Endothelial cell of umbilical vein (primary cell): ENCODE measurements at regions not wholly inside any gene's neighbourhood (a gene's known extent, or its start where the extent isn't known, plus 50 kb on each side); places are given as distances from the start of the nearest gene placed in this dataset.

ENCODE experiments used
- BruUV-seq: library from RNA; stranded (reverse); fragments of 400-500 nt; replicated peaks from 2 replicates; lab custom pipeline; 2021; lab: Mats Ljungman, UMichigan
- CTCF ChIA-PET: fragments of 300-600, 350-600 bp; sonication (Branson Sonifier 250); formaldehyde crosslinking; loops from one replicate; lab custom pipeline; 2021; ENCODE audit warnings: antibody characterized with exemption, inconsistent platforms; lab: Charles Lee
- POLR2A ChIA-PET: fragments of 300-600, 350-600 bp; sonication (Branson Sonifier 250); formaldehyde crosslinking; loops from one replicate; lab custom pipeline; 2021; ENCODE audit warnings: antibody characterized with exemption, inconsistent platforms; lab: Charles Lee
- DNase-seq: peaks from one replicate; pipeline ENCODE4 v3.0.0-alpha.2; 2011; ENCODE audit warnings: low read depth, low spot score
- FAIRE-seq: peaks from 2 replicates; lab custom pipeline; 2011; peaks lifted over from hg19 to GRCh38; lab: Jason Lieb, UNC
- H2AFZ ChIP-seq: 2 replicates; pipeline ENCODE4 v1.6.0; 2012; ENCODE audit warnings: low read depth, low read length, control low read depth, inconsistent platforms
- H3K27ac ChIP-seq: 2 replicates; pipeline ENCODE4 v1.5.1; 2011; ENCODE audit warnings: low read depth, mild to moderate bottlenecking, control low read depth, low read length, moderate library complexity; ENCODE audit not compliant: insufficient read depth
- H3K27me3 ChIP-seq, 2 experiments: 2 replicates each; pipeline versions ENCODE4 v1.6.0 to v1.6.1; 2011; ENCODE audit warnings: low read length in 2 of 2, mixed read lengths in 1 of 2; ENCODE audit not compliant: control insufficient read depth in 2 of 2, insufficient read depth in 2 of 2
- H3K36me3 ChIP-seq, 2 experiments: 2 replicates in 1 of 2; 3 replicates in 1 of 2; pipeline ENCODE4 v1.5.1; 2011; ENCODE audit warnings: low read length in 2 of 2, mild to moderate bottlenecking in 1 of 2, moderate library complexity in 1 of 2; ENCODE audit not compliant: control insufficient read depth in 2 of 2, insufficient read depth in 2 of 2; ENCODE audit errors: extremely low read depth in 1 of 2
- H3K4me1 ChIP-seq: 3 replicates; pipeline ENCODE4 v1.5.1; 2011; ENCODE audit warnings: mild to moderate bottlenecking, low read length; ENCODE audit not compliant: control insufficient read depth, insufficient read depth; ENCODE audit errors: extremely low read depth
- H3K4me2 ChIP-seq: 2 replicates; pipeline ENCODE4 v1.6.1; 2011; ENCODE audit warnings: low read length, control low read depth, mixed read lengths; ENCODE audit not compliant: insufficient read depth
- H3K4me3 ChIP-seq, 3 experiments: fragments of 200-600 bp in 1 of 3; sonication (generic), shearing (Covaris generic) in 1 of 3; replicated peaks in 1 of 3; 2 replicates each; pipeline ENCODE4 v1.5.1; 2011 to 2016; ENCODE audit warnings: control low read depth in 3 of 3, low read length in 3 of 3, mild to moderate bottlenecking in 2 of 3, inconsistent platforms in 1 of 3, low read depth in 1 of 3, moderate library complexity in 1 of 3; ENCODE audit not compliant: insufficient read depth in 1 of 3
- H3K79me2 ChIP-seq: 2 replicates; pipeline ENCODE4 v1.6.0; 2012; ENCODE audit warnings: low read length, inconsistent platforms; ENCODE audit not compliant: control insufficient read depth, insufficient read depth
- H3K9ac ChIP-seq: replicated peaks from 2 replicates; pipeline ENCODE3; 2011; ENCODE audit warnings: low read length, control low read depth; ENCODE audit not compliant: insufficient read depth; ENCODE audit errors: extremely low read depth
- H3K9me1 ChIP-seq: replicated peaks from 3 replicates; pipeline ENCODE4 v1.6.0; 2011; ENCODE audit warnings: mild to moderate bottlenecking, low read length; ENCODE audit not compliant: control insufficient read depth, insufficient read depth; ENCODE audit errors: extremely low read depth
- H3K9me3 ChIP-seq: replicated peaks from 2 replicates; pipeline ENCODE4 v1.5.1; 2012; ENCODE audit warnings: low read length, inconsistent platforms; ENCODE audit not compliant: control insufficient read depth, insufficient read depth
- H4K20me1 ChIP-seq: replicated peaks from 2 replicates; pipeline ENCODE3; 2011; ENCODE audit warnings: mild to moderate bottlenecking, low read length; ENCODE audit not compliant: control insufficient read depth, insufficient read depth; ENCODE audit errors: extremely low read depth
- GATA2 ChIP-seq: IDR thresholded peaks from 2 replicates; pipeline ENCODE4 v1.7.0; 2011; ENCODE audit warnings: low read depth, mild to moderate bottlenecking, moderate library complexity, mixed read lengths, low read length; ENCODE audit not compliant: insufficient read length, insufficient read depth
- JUN ChIP-seq: IDR thresholded peaks from 2 replicates; pipeline ENCODE4 v1.6.1; 2011; ENCODE audit warnings: borderline replicate concordance, low read depth; ENCODE audit not compliant: insufficient read length, insufficient read depth
- MYC ChIP-seq: IDR thresholded peaks from one replicate; pipeline ENCODE4 v1.6.1; 2011; ENCODE audit warnings: mild to moderate bottlenecking, low read depth, low read length
- POLR2A ChIP-seq: IDR thresholded peaks from 2 replicates; pipeline ENCODE4 v1.6.1; 2012; ENCODE audit warnings: low read depth, mild to moderate bottlenecking, control low read depth, low read length
- POLR2AphosphoS5 ChIP-seq: IDR thresholded peaks from 2 replicates; pipeline ENCODE4 v1.6.1; 2012; ENCODE audit warnings: low read depth, mild to moderate bottlenecking, control low read depth, low read length, moderate library complexity; ENCODE audit not compliant: insufficient read depth
- dilution Hi-C: fragments of 300-500 bp; cut with MboI; formaldehyde crosslinking; loops from one replicate; pipeline ENCODE4 v1.15.0; 2019; ENCODE audit warnings: low sequenced_read_pairs; ENCODE audit not compliant: extremely low pct_ligation_motif_present
- intact Hi-C: fragments of 100-400 bp; cut with micrococcal nuclease; formaldehyde crosslinking; loops from one replicate; pipeline ENCODE4 v1.10.0; 2022
- TF ChIP-seq, protein P1 (sequence below): IDR thresholded peaks from 2 replicates; pipeline ENCODE4 v1.6.1; 2011; ENCODE audit not compliant: insufficient read depth, insufficient read length
- TF ChIP-seq, protein P2 (sequence below), 2 donors: IDR thresholded peaks; 1 replicate in 1 of 2; 2 replicates in 1 of 2; pipeline ENCODE4 v1.5.1; 2011; ENCODE audit warnings: low read length in 2 of 2, mild to moderate bottlenecking in 2 of 2, moderate library complexity in 2 of 2, control low read depth in 1 of 2, inconsistent platforms in 1 of 2, low read depth in 1 of 2; ENCODE audit not compliant: insufficient read depth in 1 of 2; ENCODE audit errors: extremely low read depth in 1 of 2

DNA sequence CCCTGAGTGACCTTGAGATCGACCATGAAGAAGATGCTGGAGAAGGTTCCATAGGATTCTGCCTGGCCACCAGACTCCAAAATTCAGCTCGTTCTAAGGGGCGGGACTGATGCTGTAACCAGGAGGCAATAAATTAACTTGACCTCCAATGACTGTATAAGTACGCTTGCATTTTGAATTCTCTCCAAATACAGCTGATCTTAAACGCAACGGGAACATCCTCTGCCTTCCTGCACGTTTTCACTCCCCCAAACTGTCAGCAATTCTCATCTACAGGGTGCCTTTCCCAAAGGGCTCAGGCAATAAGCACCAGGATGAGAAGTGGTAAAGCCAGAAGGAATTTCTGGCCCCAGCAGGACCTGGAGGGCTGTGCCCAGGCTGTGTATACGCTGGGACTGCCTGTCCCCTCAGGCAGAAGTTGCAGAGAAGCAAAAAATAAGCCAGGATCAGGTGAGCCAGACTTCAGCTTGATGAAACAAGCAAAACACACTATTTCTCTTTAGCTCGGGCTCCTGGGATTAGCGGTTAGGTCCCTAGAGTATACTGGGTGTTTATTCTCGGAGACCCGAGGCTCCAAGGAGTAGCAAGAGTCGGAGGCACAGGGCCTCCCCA lies 124.8 kb downstream of the LRIG2 start:
- Histone ChIP-seq H3K9me3 (no peaks in the 10 kb centered on the region), H4K20me1 (no peaks in the 10 kb centered on the region), H3K79me2 (no peaks in the 10 kb centered on the region), H3K4me1 (no peaks in the 10 kb centered on the region), H3K9me1 (no peaks in the 10 kb centered on the region), H3K4me2 (no peak overlapping the region), H3K9ac (no peak overlapping the region), H3K27me3 (no peaks in the 10 kb centered on the region), H3K4me3 (no peak overlapping the region), H3K27ac (no peak overlapping the region), H3K36me3 (no peaks in the 10 kb centered on the region), H2AFZ (no peak overlapping the region)
- dilution Hi-C loops (no loop called here), intact Hi-C loops (no loop called here)
- FAIRE-seq = no peak
- ChIA-PET POLR2A (no interaction called here), CTCF (interaction anchor here (0.9 kb wide), 1 partner anchor 9 kb away, joined by 3 read pairs; no protein-coding TSS in a partner anchor)
- TF ChIP-seq POLR2A (no peak), MYC (no peak), JUN (no peak), GATA2 (no peak), POLR2AphosphoS5 (no peak)
- TF ChIP-seq, protein P1, sequence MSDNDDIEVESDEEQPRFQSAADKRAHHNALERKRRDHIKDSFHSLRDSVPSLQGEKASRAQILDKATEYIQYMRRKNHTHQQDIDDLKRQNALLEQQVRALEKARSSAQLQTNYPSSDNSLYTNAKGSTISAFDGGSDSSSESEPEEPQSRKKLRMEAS = no peak
- TF ChIP-seq, protein P2, sequence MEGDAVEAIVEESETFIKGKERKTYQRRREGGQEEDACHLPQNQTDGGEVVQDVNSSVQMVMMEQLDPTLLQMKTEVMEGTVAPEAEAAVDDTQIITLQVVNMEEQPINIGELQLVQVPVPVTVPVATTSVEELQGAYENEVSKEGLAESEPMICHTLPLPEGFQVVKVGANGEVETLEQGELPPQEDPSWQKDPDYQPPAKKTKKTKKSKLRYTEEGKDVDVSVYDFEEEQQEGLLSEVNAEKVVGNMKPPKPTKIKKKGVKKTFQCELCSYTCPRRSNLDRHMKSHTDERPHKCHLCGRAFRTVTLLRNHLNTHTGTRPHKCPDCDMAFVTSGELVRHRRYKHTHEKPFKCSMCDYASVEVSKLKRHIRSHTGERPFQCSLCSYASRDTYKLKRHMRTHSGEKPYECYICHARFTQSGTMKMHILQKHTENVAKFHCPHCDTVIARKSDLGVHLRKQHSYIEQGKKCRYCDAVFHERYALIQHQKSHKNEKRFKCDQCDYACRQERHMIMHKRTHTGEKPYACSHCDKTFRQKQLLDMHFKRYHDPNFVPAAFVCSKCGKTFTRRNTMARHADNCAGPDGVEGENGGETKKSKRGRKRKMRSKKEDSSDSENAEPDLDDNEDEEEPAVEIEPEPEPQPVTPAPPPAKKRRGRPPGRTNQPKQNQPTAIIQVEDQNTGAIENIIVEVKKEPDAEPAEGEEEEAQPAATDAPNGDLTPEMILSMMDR (IDR thresholded peaks at IDR 0.05; ENCODE audit: extremely low read depth in 1 of 2, insufficient read depth in 1 of 2, low read depth in 1 of 2, low read length in 2 of 2) = no peak
- DNase-seq = no peak
- BruUV-seq = no TSS peak
